T-cell (primary cell): ENCODE measurements at regions not wholly inside any gene's neighbourhood (a gene's known extent, or its start where the extent isn't known, plus 50 kb on each side); places are given as distances from the start of the nearest gene placed in this dataset.

ENCODE experiments used
- ATAC-seq, 4 experiments: fragments of 200-7000 bp in 3 of 4; fragments of 150-1000 bp in 1 of 4; cut with Tn5 transposase; replicated peaks in 1 of 4; 1 replicate in 3 of 4; 2 replicates in 1 of 4; pipeline ENCODE4 v1.10.0; 2021; ENCODE audit warnings: moderate library complexity in 3 of 4, mild to moderate bottlenecking in 2 of 4, moderate number of reproducible peaks in 1 of 4
- CTCF ChIA-PET, 2 donors: fragments of 300-600 bp; sonication (Branson Sonifier 250); formaldehyde crosslinking; loops; one replicate each; lab custom pipeline; 2022; ENCODE audit warnings: antibody characterized with exemption in 2 of 2; lab: Charles Lee
- POLR2A ChIA-PET, 2 donors: fragments of 300-600 bp; sonication (Branson Sonifier 250); formaldehyde crosslinking; loops; one replicate each; lab custom pipeline; 2022; ENCODE audit warnings: antibody characterized with exemption in 2 of 2; lab: Charles Lee
- DNase-seq, 35 experiments: peaks; one replicate each; pipeline versions ENCODE4 v3.0.0 to v3.0.0-alpha.2; 2013 to 2023
- H3K27ac ChIP-seq: one replicate; pipeline ENCODE4 v1.5.1; 2013; ENCODE audit warnings: low read length
- H3K27me3 ChIP-seq, 2 experiments: replicated peaks in 1 of 2; 1 replicate in 1 of 2; 2 replicates in 1 of 2; pipeline versions ENCODE4 v1.6.1 to v1.7.0; 2013; ENCODE audit warnings: low read length in 1 of 2, mixed read lengths in 1 of 2; ENCODE audit not compliant: control insufficient read depth in 2 of 2, insufficient read depth in 2 of 2; ENCODE audit errors: extremely low read depth in 1 of 2
- H3K36me3 ChIP-seq, 2 donors: 1 replicate in 1 of 2; 2 replicates in 1 of 2; pipeline versions ENCODE4 v1.6.1 to v1.7.0; 2013; ENCODE audit warnings: low read length in 1 of 2; ENCODE audit not compliant: control insufficient read depth in 2 of 2, insufficient read depth in 1 of 2; ENCODE audit errors: extremely low read depth in 1 of 2
- H3K4me1 ChIP-seq, 2 experiments: 1 replicate in 1 of 2; 2 replicates in 1 of 2; pipeline versions ENCODE4 v1.6.1 to v1.7.0; 2013; ENCODE audit warnings: low read length in 2 of 2, mixed read lengths in 1 of 2; ENCODE audit not compliant: insufficient read depth in 2 of 2, control insufficient read depth in 1 of 2; ENCODE audit errors: extremely low read depth in 1 of 2
- H3K4me3 ChIP-seq, 2 donors: 1 replicate in 1 of 2; 2 replicates in 1 of 2; pipeline versions ENCODE4 v1.5.1 to v1.7.0; 2013; ENCODE audit warnings: mild to moderate bottlenecking in 2 of 2, low read length in 1 of 2, moderate library complexity in 1 of 2; ENCODE audit not compliant: control insufficient read depth in 1 of 2; ENCODE audit errors: extremely low read depth in 1 of 2
- H3K9me3 ChIP-seq: 2 replicates; pipeline ENCODE4 v1.7.0; 2013
- H3K27ac Mint-ChIP-seq, 2 donors: one replicate each; pipeline ENCODE4 v1.8.0; 2020 to 2021; ENCODE audit warnings: mild to moderate bottlenecking in 2 of 2, mixed read lengths in 2 of 2
- H3K27me3 Mint-ChIP-seq, 2 donors: one replicate each; pipeline ENCODE4 v1.8.0; 2021 to 2022; ENCODE audit warnings: mixed read lengths in 2 of 2
- H3K36me3 Mint-ChIP-seq: one replicate; pipeline ENCODE4 v1.8.0; 2021; ENCODE audit warnings: mixed read lengths
- H3K4me1 Mint-ChIP-seq, 3 donors: one replicate each; pipeline ENCODE4 v1.8.0; 2020 to 2022; ENCODE audit warnings: mixed read lengths in 3 of 3, mild to moderate bottlenecking in 1 of 3
- H3K4me3 Mint-ChIP-seq, 3 donors: one replicate each; pipeline ENCODE4 v1.8.0; 2020 to 2022; ENCODE audit warnings: mild to moderate bottlenecking in 3 of 3, mixed read lengths in 3 of 3, moderate library complexity in 3 of 3
- H3K9me3 Mint-ChIP-seq, 3 donors: one replicate each; pipeline ENCODE4 v1.8.0; 2020 to 2022; ENCODE audit warnings: mixed read lengths in 3 of 3
- WGBS: methylation state at CpG from one replicate; pipeline ENCODE4 v1.1.5; 2013; ENCODE audit warnings: missing lambda C conversion rate; ENCODE audit not compliant: insufficient coverage; 5-methylcytosine and 5-hydroxymethylcytosine counted together

DNA sequence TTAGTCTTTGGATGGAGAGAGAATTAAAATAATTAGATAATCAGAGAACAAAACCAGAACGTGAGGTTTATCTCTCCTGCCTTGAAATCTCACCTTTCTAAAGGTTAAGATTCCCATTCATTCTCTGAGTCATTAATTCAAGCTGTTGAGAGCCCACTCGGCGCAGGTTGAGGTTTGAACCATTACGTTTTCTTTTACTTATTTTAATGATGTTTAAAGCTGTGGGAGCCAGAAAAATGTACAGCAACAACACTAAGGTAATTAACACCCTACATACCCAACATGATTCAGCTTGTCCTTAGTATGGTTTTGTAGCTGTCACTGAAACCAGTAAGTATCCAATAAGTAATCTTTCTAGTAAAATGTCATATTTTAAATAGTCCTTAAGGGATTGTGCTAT, 153.0 kb upstream of the ANK3 start:
- no peak for ATAC-seq

DNA sequence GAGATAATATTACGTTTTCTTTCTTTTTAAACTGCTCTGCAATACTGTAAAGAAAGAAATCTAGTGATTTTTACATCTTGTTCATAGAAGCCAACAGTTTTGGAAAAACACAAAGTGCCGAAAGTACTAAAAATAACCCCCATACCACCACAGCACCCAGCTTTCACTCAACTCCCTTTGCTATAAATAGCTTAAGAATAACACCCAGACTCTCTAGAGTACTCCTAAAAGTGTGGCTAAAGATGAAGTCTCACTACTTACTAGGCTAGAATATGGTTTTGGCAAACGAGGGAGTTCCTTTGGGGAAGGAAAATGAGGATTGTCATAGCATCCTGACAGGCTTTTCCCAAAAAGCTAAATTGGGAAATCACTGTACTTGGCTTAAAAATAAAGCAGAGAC, 151.8 kb upstream of the ANK3 start:
- no peak overlapping the region for H3K4me3 Mint-ChIP-seq
- WGBS, result no CpG with 5 or more reads among the region's 3 CpGs
- Histone ChIP-seq H3K27me3 (no peaks in the 10 kb centered on the region), H3K36me3 (no peaks in the 10 kb centered on the region), H3K4me1 (no peaks in the 10 kb centered on the region), H3K4me3 (no peak overlapping the region), H3K27ac (no peak overlapping the region), H3K9me3 (no peaks in the 10 kb centered on the region)
- DNase-seq (no peak), ATAC-seq (no peak)
- ChIA-PET POLR2A (no interaction called here), CTCF (no interaction called here)
- H3K9me3 Mint-ChIP-seq, result no peaks in the 10 kb centered on the region
- no peaks in the 10 kb centered on the region for H3K27me3 Mint-ChIP-seq
- peaks cover 2% of the 10 kb centered on the region for H3K36me3 Mint-ChIP-seq
- no peak overlapping the region for H3K27ac Mint-ChIP-seq
- peaks cover 0 to 30% (median 20%) of the 10 kb centered on the region in 3 donors for H3K4me1 Mint-ChIP-seq

More for the DNA sequence above, 153.0 kb upstream of the ANK3 start:
- Histone ChIP-seq H3K9me3 (no peaks in the 10 kb centered on the region), H3K27me3 (no peaks in the 10 kb centered on the region), H3K27ac (no peak overlapping the region), H3K36me3 (no peaks in the 10 kb centered on the region), H3K4me3 (no peak overlapping the region), H3K4me1 (no peaks in the 10 kb centered on the region)
- no peak overlapping the region for H3K27ac Mint-ChIP-seq
- H3K36me3 Mint-ChIP-seq, result no peaks in the 10 kb centered on the region
- ChIA-PET CTCF (no interaction called here), POLR2A (no interaction called here)
- no peaks in the 10 kb centered on the region for H3K27me3 Mint-ChIP-seq
- H3K4me3 Mint-ChIP-seq, result no peak overlapping the region
- H3K4me1 Mint-ChIP-seq, result peaks cover 0 to 23% (median 13%) of the 10 kb centered on the region in 3 donors
- DNase-seq, result no peak
- no CpG with 5 or more reads among the region's 4 CpGs for WGBS
- no peaks in the 10 kb centered on the region for H3K9me3 Mint-ChIP-seq

DNA sequence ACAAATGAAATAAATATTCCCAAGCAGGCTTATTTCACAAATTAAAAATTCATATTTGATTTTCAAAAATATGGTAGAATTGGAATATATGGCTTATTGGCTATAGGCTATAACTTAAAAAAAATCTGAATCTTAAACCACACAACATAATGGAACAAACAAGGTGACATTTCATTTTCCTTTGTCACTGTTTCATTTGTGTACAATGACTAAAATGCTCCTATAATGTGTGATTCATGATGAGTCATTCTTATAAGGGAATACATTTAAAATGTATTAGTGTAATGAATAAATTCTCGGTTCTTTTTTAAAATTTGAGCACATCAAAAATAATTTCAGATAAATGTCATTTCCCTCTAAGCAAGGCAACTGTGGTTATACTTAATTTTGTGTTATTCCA, 148.0 kb upstream of the ANK3 start:
- ChIA-PET CTCF (no interaction called here), POLR2A (no interaction called here)
- H3K9me3 ChIP-seq, result no peaks in the 10 kb centered on the region
- no peak overlapping the region for H3K27ac Mint-ChIP-seq
- H3K27me3 ChIP-seq, result no peaks in the 10 kb centered on the region
- H3K27me3 Mint-ChIP-seq, result no peaks in the 10 kb centered on the region
- no peak overlapping the region for H3K4me3 ChIP-seq
- no CpG with 5 or more reads among the region's 1 CpG for WGBS
- ATAC-seq (no peak), DNase-seq (no peak)
- H3K36me3 ChIP-seq, result peaks cover 0 to 3% of the 10 kb centered on the region in 2 donors
- peaks cover 0 to 36% (median 21%) of the 10 kb centered on the region in 3 donors for H3K4me1 Mint-ChIP-seq
- H3K27ac ChIP-seq, result no peak overlapping the region
- H3K4me1 ChIP-seq, result no peaks in the 10 kb centered on the region
- peaks cover 15% of the 10 kb centered on the region for H3K36me3 Mint-ChIP-seq
- H3K4me3 Mint-ChIP-seq, result no peak overlapping the region
- no peaks in the 10 kb centered on the region for H3K9me3 Mint-ChIP-seq

DNA sequence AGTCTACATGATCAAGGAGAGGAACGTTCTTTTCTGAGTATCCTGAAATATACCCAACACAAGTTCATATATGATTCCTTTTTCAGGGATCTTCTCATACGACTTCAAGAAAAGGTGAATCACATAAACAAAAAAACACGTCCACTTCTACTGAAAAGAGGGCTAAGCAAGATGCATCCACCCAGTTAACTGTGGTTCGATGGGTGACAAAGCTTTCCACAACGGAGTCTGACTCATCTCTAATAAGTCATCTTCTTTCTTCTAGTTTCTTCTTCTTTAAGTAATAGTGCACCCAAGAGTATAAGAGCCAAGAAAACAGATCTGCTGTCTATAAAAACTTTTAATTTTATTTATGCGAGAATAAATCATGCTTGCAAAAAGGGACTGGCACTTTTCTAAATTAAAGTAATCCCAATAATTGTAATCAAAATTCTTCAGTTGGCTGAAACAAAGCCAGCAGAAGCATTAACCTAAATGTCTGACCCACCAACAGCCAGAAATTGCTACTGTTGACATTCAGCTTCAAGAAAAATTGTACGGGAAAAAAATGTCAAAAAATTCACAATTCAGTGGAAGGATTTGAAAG, 146.9 kb upstream of the ANK3 start:
- POLR2A ChIA-PET, result no interaction called here
- Histone ChIP-seq H3K27ac (no peak overlapping the region), H3K4me1 (no peaks in the 10 kb centered on the region), H3K36me3 (peaks cover 0 to 3% of the 10 kb centered on the region in 2 donors), H3K4me3 (no peak overlapping the region), H3K27me3 (no peaks in the 10 kb centered on the region), H3K9me3 (no peaks in the 10 kb centered on the region)
- ATAC-seq (peak in 2 of 4 experiments; percentile 24 to 40), DNase-seq (no peak)
- peak overlapping the region in 1 of 2 donors; percentile 2 for H3K27ac Mint-ChIP-seq
- no peak overlapping the region for H3K4me3 Mint-ChIP-seq
- H3K9me3 Mint-ChIP-seq, result no peaks in the 10 kb centered on the region
- WGBS, result 83% methylated on average over 1 of the region's 7 CpGs
- CTCF ChIA-PET, result no interaction called here
- peaks cover 0 to 36% (median 21%) of the 10 kb centered on the region in 3 donors for H3K4me1 Mint-ChIP-seq
- H3K27me3 Mint-ChIP-seq, result no peaks in the 10 kb centered on the region
- H3K36me3 Mint-ChIP-seq, result peaks cover 21% of the 10 kb centered on the region

DNA sequence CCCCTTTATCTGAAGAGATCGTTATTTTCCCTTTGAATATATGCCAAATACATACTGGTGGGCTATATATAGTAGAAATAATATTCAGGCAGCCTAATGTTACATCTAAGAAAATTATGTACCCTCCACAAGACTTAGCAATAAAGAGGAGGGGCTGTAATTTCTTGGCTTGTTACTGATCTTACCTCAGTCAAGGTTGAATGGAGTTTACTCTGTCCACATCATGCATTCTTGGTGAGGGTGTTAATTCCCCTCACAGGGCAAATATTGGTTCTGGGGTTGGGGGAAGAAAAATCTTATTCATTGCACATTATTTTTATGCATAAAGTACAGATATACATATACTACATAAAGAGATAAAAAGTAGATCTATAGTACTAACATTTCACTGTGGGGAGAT, 145.8 kb upstream of the ANK3 start:
- Histone ChIP-seq H3K27me3 (no peaks in the 10 kb centered on the region), H3K4me3 (no peak overlapping the region), H3K36me3 (peaks cover 0 to 3% of the 10 kb centered on the region in 2 donors), H3K27ac (no peak overlapping the region), H3K4me1 (no peaks in the 10 kb centered on the region), H3K9me3 (no peaks in the 10 kb centered on the region)
- no peak for ATAC-seq
- POLR2A ChIA-PET, result no interaction called here
- Mint-ChIP-seq H3K4me3 (no peak overlapping the region), H3K27me3 (no peaks in the 10 kb centered on the region), H3K9me3 (no peaks in the 10 kb centered on the region), H3K4me1 (peaks cover 0 to 36% (median 21%) of the 10 kb centered on the region in 3 donors), H3K36me3 (peaks cover 21% of the 10 kb centered on the region), H3K27ac (no peak overlapping the region)
- DNase-seq, result no peak
- no CpG with 5 or more reads among the region's 1 CpG for WGBS
- CTCF ChIA-PET, result no interaction called here

DNA sequence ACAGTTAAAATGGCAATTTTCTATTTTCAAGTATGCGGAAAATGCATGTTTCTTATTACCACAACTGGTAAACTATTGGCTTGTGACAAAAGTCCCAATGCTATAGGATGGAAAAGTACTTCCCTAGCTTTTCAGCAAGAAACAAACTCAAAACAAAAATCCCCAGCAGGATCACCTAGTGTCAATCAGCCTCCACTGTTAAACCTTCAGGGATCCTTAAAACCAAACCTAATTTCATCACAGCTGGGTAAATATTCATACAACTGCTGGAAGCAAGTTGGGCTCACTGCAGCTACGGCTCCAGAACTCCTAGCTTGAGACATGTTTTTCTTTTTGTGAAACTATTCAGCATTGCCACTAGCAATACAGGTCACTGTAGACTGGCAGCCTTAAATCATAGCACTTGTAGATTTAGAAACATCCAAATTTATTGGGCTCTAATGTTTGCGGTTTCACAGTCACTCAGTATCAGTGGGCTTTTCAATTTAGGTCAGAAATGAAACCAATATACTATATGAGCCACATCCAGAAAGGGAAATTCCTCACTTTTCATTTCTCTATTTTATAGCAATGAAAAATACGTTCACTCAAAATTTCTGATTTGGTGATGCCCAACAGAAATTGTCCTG, 145.2 kb upstream of the ANK3 start:
- H3K9me3 ChIP-seq, result no peaks in the 10 kb centered on the region
- H3K27ac Mint-ChIP-seq, result no peak overlapping the region
- H3K36me3 ChIP-seq, result peaks cover 0 to 3% of the 10 kb centered on the region in 2 donors
- CTCF ChIA-PET, result no interaction called here
- no peak overlapping the region for H3K4me3 Mint-ChIP-seq
- H3K36me3 Mint-ChIP-seq, result peaks cover 21% of the 10 kb centered on the region
- no peaks in the 10 kb centered on the region for H3K27me3 ChIP-seq
- H3K4me1 Mint-ChIP-seq, result peaks cover 0 to 32% (median 21%) of the 10 kb centered on the region in 3 donors
- POLR2A ChIA-PET, result no interaction called here
- no peaks in the 10 kb centered on the region for H3K4me1 ChIP-seq
- DNase-seq (no peak), ATAC-seq (no peak)
- H3K27ac ChIP-seq, result no peak overlapping the region
- H3K4me3 ChIP-seq, result no peak overlapping the region
- no peaks in the 10 kb centered on the region for H3K27me3 Mint-ChIP-seq
- 44% methylated on average over 2 of the region's 4 CpGs for WGBS
- H3K9me3 Mint-ChIP-seq, result no peaks in the 10 kb centered on the region
